Astrocyte of the spinal cord (primary cell): ENCODE measurements at regions not wholly inside any gene's neighbourhood (a gene's known extent, or its start where the extent isn't known, plus 50 kb on each side); places are given as distances from the start of the nearest gene placed in this dataset.

ENCODE experiments used
- DNase-seq: peaks from one replicate; pipeline ENCODE4 v3.0.0; 2011; ENCODE audit warnings: low read depth, low spot score
- H3K4me3 ChIP-seq: 2 replicates; pipeline ENCODE4 v1.5.1; 2011; ENCODE audit warnings: low read depth, mild to moderate bottlenecking, low read length, moderate library complexity
- in situ Hi-C: cut with HindIII; loops from 2 replicates; pipeline ENCODE4 v1.10.0; 2017; ENCODE audit warnings: low sequenced_read_pairs
- TF ChIP-seq, protein P1 (sequence below): IDR thresholded peaks from 2 replicates; pipeline ENCODE4 v1.5.1; 2012; ENCODE audit warnings: low read depth, mild to moderate bottlenecking, low read length, inconsistent platforms

DNA sequence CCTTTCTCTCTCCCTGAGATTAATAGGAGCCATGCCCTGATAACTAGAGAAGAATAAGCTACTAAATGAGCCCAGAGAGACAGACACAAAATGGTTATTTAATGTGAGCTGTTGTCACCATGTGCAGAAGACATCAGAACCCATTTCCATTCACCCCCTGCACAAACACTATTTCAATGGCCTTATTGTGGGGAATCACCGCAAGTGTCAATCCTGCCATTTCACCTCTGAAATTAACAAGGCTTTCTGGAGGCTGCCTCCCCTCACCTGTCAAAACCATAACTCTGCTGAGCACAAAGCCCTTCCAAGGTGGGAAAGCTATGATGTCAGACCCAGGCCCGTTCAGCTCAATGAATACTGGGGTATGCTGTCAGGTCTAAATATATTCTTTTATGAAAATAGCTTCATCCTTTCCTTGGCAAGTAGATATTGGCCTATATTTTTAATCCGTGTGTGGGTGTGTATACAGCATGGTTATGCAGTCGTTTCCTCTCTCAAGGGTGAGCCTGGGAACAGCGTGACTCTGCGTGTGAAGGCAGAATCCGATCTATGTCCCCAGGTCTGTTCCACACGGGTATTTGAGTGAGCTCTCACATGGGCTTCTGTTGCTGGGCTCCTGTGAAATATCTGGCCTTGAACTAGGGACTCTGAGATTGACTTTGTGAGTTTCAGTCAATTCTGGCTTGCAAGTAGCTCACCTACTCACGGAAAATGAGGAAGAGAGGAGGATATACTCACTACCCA lies 266.3 kb downstream of the FBXW7 start:
- no peak for DNase-seq
- TF ChIP-seq, protein P1, sequence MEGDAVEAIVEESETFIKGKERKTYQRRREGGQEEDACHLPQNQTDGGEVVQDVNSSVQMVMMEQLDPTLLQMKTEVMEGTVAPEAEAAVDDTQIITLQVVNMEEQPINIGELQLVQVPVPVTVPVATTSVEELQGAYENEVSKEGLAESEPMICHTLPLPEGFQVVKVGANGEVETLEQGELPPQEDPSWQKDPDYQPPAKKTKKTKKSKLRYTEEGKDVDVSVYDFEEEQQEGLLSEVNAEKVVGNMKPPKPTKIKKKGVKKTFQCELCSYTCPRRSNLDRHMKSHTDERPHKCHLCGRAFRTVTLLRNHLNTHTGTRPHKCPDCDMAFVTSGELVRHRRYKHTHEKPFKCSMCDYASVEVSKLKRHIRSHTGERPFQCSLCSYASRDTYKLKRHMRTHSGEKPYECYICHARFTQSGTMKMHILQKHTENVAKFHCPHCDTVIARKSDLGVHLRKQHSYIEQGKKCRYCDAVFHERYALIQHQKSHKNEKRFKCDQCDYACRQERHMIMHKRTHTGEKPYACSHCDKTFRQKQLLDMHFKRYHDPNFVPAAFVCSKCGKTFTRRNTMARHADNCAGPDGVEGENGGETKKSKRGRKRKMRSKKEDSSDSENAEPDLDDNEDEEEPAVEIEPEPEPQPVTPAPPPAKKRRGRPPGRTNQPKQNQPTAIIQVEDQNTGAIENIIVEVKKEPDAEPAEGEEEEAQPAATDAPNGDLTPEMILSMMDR: no peak
- no peak overlapping the region for H3K4me3 ChIP-seq
- in situ Hi-C loops: no loop called here

DNA sequence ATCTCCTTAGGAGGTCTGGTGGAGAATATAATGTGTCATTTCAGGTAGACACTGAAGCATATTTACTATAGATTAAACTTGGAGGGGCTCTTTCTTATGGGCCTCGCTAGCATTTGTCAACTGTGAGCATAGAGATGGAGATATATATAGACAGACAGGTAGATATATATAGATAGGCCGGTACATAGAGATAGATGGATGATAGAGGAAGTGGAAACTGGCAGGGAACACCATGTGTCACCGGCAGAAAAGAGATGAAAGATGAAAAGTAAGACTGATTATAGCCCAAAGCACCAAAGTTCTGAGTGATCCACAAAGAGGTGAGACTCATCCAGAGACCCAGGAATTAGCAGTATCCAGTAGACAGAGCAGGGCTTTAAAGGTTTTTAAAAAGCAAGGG lies 268.1 kb downstream of the FBXW7 start:
- in situ Hi-C loops: no loop called here
- H3K4me3 ChIP-seq: no peak overlapping the region
- DNase-seq: no peak
- TF ChIP-seq, protein P1: no peak

DNA sequence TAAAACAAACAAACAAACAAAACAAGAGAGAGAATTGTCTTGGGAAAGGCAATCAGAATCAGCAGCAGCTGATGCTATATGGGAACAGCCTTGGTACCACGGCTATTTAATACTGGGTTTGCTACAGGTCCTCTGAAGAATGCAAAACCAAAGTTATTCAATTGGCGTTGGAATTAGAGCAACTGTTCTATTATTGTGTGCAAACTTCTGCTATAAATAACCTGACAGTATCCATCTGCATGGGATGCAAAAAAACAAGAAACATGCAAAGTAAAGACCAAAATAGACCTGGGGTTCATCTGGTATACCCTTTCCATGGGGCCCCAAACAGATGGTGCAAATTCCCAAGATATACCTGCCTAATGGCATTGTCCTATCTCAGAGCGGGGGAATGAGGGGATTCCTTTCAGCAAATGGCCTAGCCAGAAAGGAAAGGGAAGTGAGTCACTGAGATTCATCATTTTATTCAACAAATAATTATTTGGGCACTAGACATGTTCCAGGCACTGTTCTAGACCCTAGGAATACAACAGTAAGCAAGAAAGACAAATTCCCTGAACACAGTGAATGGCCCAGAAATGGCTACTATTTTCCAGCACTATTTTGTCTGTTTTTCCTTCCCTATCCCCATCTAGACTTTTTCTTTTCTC lies 268.9 kb downstream of the FBXW7 start:
- in situ Hi-C loops: no loop called here
- H3K4me3 ChIP-seq: no peak overlapping the region
- TF ChIP-seq, protein P1: no peak
- no peak for DNase-seq

DNA sequence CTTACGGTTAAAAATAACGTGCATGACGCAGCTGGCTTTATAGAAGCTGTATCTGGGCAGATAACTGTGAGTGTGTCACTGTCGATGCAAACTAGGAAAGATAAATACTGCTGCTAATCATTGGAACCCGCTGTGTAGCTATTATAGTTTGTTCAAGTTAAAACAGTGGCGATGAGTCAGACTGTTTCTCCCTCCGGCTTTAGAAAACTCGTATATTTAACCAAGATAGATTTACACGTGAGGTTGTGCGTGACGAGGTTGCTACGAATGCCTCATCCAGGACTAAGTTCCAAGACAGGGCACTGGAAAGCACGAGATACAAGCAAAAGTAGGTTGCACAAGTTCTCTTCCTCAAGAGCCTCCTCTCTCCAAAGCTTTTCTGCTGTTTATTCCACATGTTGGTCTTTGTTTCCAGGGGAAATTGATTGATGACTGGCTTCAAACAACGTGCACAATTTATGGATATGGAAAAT lies 270.7 kb downstream of the FBXW7 start:
- TF ChIP-seq, protein P1: no peak
- no peak overlapping the region for H3K4me3 ChIP-seq
- peak; percentile 91 for DNase-seq
- in situ Hi-C loops: no loop called here

DNA sequence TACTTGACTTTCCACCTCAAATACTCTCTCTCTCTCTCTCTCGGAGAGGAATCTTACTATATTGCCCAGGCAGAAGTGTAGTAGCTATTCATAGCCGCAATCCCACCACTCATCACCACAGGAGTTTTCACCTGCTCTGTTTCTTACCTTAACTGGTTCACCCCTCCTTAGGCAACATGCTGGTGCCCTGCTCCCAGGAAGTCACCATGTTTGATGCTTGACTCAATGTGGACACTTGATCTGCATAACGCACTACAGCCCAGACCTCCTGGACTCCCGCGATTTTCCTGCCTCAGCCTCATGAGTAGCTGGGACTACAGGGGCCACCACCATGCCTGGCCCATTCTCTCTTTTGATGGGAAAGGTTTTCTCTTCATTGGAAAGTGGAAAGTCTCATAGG lies 271.8 kb downstream of the FBXW7 start:
- no peak for DNase-seq
- TF ChIP-seq, protein P1: no peak
- H3K4me3 ChIP-seq: no peak overlapping the region
- in situ Hi-C loops: no loop called here

DNA sequence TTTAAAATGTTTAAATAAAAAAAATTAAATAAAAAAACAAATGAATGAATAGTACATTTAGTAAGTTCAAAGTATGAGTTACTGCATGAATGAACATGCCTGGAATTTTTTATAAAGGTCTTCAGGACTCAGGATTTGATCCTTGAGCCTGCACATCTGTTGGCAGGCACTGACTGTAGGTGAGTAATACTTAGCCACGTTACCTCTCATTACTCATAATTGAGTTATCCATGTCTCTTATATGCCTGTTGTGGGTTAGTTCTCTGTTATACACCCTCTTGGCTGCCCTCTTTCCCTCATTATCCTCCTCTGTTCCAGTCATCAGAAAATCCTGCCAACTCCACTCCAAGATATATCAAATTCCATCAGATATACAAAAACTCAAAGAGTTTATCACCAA lies 276.0 kb downstream of the FBXW7 start:
- DNase-seq: peak; percentile 49

More for the DNA sequence above, 276.0 kb downstream of the FBXW7 start:
- in situ Hi-C loops: no loop called here
- H3K4me3 ChIP-seq: no peak overlapping the region
- TF ChIP-seq, protein P1: no peak
